Kidney epithelial cell (primary cell): ENCODE measurements at regions not wholly inside any gene's neighbourhood (a gene's known extent, or its start where the extent isn't known, plus 50 kb on each side); places are given as distances from the start of the nearest gene placed in this dataset.
"Not testable (repeated sequence)": the region's sequence is repeated elsewhere in the genome, so short reads cannot be mapped to it uniquely, and the experiment has no call there.

ENCODE experiments used
- DNase-seq: peaks from one replicate; pipeline ENCODE4 v3.0.0-alpha.2; 2010; ENCODE audit warnings: low read depth
- H3K27me3 ChIP-seq: 2 replicates; pipeline ENCODE4 v1.6.0; 2011; ENCODE audit warnings: low read length; ENCODE audit not compliant: control insufficient read depth, insufficient read depth
- H3K36me3 ChIP-seq: 2 replicates; pipeline ENCODE4 v1.5.1; 2011; ENCODE audit warnings: low read length; ENCODE audit not compliant: control insufficient read depth, insufficient read depth
- H3K4me3 ChIP-seq: 2 replicates; pipeline ENCODE4 v1.5.1; 2011; ENCODE audit warnings: low read depth, mild to moderate bottlenecking, control low read depth, low read length
- TF ChIP-seq, protein P1 (sequence below): IDR thresholded peaks from 2 replicates; pipeline ENCODE4 v1.5.1; 2011; ENCODE audit warnings: mild to moderate bottlenecking, moderate library complexity, low read length, control low read depth, inconsistent platforms; ENCODE audit not compliant: insufficient read depth, poor library complexity, severe bottlenecking

- no peak for DNase-seq
- H3K4me3 ChIP-seq: no peak overlapping the region
- TF ChIP-seq, protein P1, sequence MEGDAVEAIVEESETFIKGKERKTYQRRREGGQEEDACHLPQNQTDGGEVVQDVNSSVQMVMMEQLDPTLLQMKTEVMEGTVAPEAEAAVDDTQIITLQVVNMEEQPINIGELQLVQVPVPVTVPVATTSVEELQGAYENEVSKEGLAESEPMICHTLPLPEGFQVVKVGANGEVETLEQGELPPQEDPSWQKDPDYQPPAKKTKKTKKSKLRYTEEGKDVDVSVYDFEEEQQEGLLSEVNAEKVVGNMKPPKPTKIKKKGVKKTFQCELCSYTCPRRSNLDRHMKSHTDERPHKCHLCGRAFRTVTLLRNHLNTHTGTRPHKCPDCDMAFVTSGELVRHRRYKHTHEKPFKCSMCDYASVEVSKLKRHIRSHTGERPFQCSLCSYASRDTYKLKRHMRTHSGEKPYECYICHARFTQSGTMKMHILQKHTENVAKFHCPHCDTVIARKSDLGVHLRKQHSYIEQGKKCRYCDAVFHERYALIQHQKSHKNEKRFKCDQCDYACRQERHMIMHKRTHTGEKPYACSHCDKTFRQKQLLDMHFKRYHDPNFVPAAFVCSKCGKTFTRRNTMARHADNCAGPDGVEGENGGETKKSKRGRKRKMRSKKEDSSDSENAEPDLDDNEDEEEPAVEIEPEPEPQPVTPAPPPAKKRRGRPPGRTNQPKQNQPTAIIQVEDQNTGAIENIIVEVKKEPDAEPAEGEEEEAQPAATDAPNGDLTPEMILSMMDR: no peak
- H3K36me3 ChIP-seq: no peaks in the 10 kb centered on the region
- H3K27me3 ChIP-seq: no peaks in the 10 kb centered on the region
Observed at GRCh38 chr6:6960571-6961251, 147.1 kb upstream of the RREB1 start.

GRCh38 chr6:6962086-6962485, 145.7 kb upstream of the RREB1 start:
- TF ChIP-seq, protein P1: no peak
- Histone ChIP-seq H3K27me3 (no peaks in the 10 kb centered on the region), H3K4me3 (no peak overlapping the region), H3K36me3 (no peaks in the 10 kb centered on the region)
- DNase-seq: no peak

GRCh38 chr6:6962699-6963098, 145.1 kb upstream of the RREB1 start:
- H3K4me3 ChIP-seq: no peak overlapping the region
- DNase-seq: no peak
- TF ChIP-seq, protein P1: no peak
- H3K36me3 ChIP-seq: no peaks in the 10 kb centered on the region
- no peaks in the 10 kb centered on the region for H3K27me3 ChIP-seq

DNA sequence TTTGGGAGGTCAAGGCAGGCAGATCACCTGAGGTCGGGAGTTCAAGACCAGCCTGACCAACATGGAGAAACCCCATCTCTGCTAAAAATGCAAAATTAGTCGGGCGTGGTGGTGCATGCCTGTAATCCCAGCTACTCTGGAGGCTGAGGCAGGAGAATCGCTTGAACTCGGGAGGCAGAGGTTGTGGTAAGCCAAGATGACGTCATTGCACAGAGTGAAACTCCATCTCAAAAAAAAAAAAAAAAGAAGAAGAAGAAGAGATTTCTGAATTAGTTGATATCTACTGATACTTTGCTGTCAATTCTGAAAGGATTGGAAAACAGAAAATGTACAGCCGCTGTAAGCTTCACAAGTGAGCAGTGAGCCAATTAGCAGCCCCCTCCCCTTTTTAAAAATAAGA, 144.4 kb upstream of the RREB1 start:
- H3K36me3 ChIP-seq, H3K27me3 ChIP-seq, H3K4me3 ChIP-seq, DNase-seq: not testable (repeated sequence)

DNA sequence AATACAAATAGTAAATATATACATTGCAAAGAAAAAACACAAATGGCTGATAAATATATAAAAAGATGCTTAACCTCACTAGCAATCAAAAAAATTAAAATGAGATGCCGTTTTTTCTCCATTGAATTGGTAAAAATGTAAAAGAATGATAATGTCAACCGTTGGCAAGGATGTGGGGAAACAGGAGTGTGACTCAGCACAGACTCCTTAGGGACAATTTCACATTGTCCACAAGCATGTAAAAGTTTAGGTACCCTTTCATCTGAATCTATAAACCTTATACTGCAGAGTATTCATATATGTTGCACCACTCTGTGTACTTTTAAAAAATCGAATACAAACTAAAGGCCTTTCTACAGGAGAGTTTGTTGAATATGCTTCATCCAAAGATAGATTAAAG, 143.1 kb upstream of the RREB1 start:
- DNase-seq: no peak
- Histone ChIP-seq H3K27me3 (no peaks in the 10 kb centered on the region), H3K4me3 (no peak overlapping the region), H3K36me3 (no peaks in the 10 kb centered on the region)
- TF ChIP-seq, protein P1: no peak

- TF ChIP-seq, protein P1: no peak
- DNase-seq: no peak
- H3K27me3 ChIP-seq: no peaks in the 10 kb centered on the region
- H3K4me3 ChIP-seq: no peak overlapping the region
- H3K36me3 ChIP-seq: no peaks in the 10 kb centered on the region
Observed at GRCh38 chr6:6966127-6966526, 141.6 kb upstream of the RREB1 start.
